Effector memory CD8-positive, alpha-beta T cell (primary cell): ENCODE measurements at regions not wholly inside any gene's neighbourhood (a gene's known extent, or its start where the extent isn't known, plus 50 kb on each side); places are given as distances from the start of the nearest gene placed in this dataset.

Experiments used
- ATAC-seq: fragments of 150-1000 bp; cut with Tn5 transposase; replicated peaks from 2 replicates; pipeline ENCODE4 v1.10.0; 2021; ENCODE audit warnings: mild to moderate bottlenecking, moderate library complexity
- DNase-seq, 3 experiments: peaks; one replicate each; pipeline ENCODE4 v3.0.0; 2021
- H3K27ac Mint-ChIP-seq, 2 donors: one replicate each; pipeline ENCODE4 v1.8.0; 2022; ENCODE audit warnings: mild to moderate bottlenecking in 2 of 2, mixed read lengths in 2 of 2, moderate library complexity in 2 of 2
- H3K27me3 Mint-ChIP-seq, 2 donors: one replicate each; pipeline ENCODE4 v1.8.0; 2022; ENCODE audit warnings: mixed read lengths in 2 of 2
- H3K36me3 Mint-ChIP-seq: one replicate; pipeline ENCODE4 v1.8.0; 2022; ENCODE audit warnings: mild to moderate bottlenecking, moderate library complexity, mixed read lengths; ENCODE audit not compliant: insufficient read depth
- H3K4me1 Mint-ChIP-seq, 2 donors: one replicate each; pipeline ENCODE4 v1.8.0; 2022; ENCODE audit warnings: low read depth in 2 of 2, mixed read lengths in 2 of 2
- H3K4me3 Mint-ChIP-seq, 2 donors: one replicate each; pipeline ENCODE4 v1.8.0; 2022; ENCODE audit warnings: mild to moderate bottlenecking in 2 of 2, mixed read lengths in 2 of 2, moderate library complexity in 2 of 2
- H3K9me3 Mint-ChIP-seq, 2 donors: one replicate each; pipeline ENCODE4 v1.8.0; 2022; ENCODE audit warnings: mixed read lengths in 2 of 2

- Mint-ChIP-seq H3K27me3 (peaks cover 5 to 19% of the 10 kb centered on the region in 2 donors), H3K27ac (no peak overlapping the region), H3K4me1 (no peaks in the 10 kb centered on the region), H3K36me3 (peaks cover 2% of the 10 kb centered on the region), H3K9me3 (no peaks in the 10 kb centered on the region), H3K4me3 (no peak overlapping the region)
- ATAC-seq (no peak), DNase-seq (no peak)
These were observed 143.3 kb downstream of the FTCDNL1 start for GRCh38 chr2:199707593-199708185.

GRCh38 chr2:199705538-199705937 is 145.5 kb downstream of the FTCDNL1 start:
- Mint-ChIP-seq H3K4me1 (no peaks in the 10 kb centered on the region), H3K9me3 (no peaks in the 10 kb centered on the region), H3K27ac (no peak overlapping the region), H3K36me3 (peaks cover 2% of the 10 kb centered on the region), H3K4me3 (no peak overlapping the region), H3K27me3 (peaks cover 0 to 13% of the 10 kb centered on the region in 2 donors)
- DNase-seq: no peak
- no peak for ATAC-seq

DNA sequence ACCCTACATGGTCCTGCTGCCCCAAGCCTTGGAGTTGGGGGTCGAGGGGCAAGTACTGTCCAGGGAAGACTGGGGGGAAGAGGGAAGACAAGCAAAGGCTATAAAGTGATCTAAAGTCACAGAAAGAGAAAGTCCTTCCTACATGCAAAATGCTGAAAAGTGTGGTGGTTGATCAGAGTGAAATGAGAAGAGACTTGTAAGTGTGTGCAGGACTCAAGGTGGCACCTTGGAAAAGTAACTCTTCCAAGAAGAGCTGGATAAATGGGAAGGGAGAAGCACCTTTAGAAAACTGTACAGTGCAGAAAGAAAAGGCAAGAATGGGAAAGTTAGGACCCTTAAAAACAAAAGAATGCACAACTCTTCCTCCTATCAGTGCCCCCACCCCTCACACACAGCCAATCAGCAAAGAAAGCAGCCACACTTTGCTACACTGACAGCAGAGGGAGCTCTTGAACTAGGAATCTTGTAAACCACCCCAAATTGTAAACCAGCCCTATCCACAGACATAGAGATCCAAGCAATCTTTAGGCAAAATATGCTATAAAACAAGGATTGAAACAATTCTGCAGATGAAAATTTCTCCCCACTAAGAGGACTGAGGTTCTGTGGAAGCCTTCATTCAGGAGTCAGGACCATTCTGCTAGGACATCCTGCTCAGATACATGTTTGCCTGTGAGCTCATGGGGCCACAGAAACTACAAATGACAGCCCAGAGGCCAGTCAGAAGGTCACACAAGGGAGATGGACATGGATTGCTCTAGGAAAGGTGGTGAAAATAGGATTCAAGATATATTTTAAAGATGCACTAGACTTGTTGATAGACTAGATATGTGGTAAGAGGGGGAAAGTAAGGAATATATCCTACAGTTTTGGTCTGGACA is 146.4 kb downstream of the FTCDNL1 start:
- H3K4me1 Mint-ChIP-seq: no peaks in the 10 kb centered on the region
- DNase-seq (peak in 2 of 3 experiments; percentile 2 to 4), ATAC-seq (no peak)
- no peaks in the 10 kb centered on the region for H3K9me3 Mint-ChIP-seq
- no peak overlapping the region for H3K27ac Mint-ChIP-seq
- peaks cover 2% of the 10 kb centered on the region for H3K36me3 Mint-ChIP-seq
- H3K4me3 Mint-ChIP-seq: no peak overlapping the region
- peaks cover 0 to 7% of the 10 kb centered on the region in 2 donors for H3K27me3 Mint-ChIP-seq

DNA sequence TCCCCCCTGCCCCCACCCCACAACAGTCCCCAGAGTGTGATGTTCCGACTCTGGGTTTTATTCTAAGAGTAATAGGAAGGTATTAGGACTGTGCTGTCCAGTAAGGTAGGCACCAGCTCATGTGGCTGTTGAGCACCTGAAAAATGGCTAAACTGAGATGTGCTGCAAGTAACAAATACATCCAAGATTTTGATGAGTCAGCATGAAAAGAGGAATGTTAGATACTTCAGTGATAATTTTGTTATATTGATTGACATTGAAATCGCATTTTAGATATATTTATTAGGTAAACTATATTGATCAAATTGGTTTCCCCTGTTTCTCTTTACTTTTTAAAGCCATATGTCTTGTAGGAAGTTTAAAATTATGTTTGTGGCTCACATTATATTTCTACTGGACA is 147.8 kb downstream of the FTCDNL1 start:
- no peaks in the 10 kb centered on the region for H3K9me3 Mint-ChIP-seq
- DNase-seq: no peak
- H3K36me3 Mint-ChIP-seq: peaks cover 2% of the 10 kb centered on the region
- no peak for ATAC-seq
- no peak overlapping the region for H3K27ac Mint-ChIP-seq
- no peaks in the 10 kb centered on the region for H3K27me3 Mint-ChIP-seq
- no peaks in the 10 kb centered on the region for H3K4me1 Mint-ChIP-seq
- no peak overlapping the region for H3K4me3 Mint-ChIP-seq

DNA sequence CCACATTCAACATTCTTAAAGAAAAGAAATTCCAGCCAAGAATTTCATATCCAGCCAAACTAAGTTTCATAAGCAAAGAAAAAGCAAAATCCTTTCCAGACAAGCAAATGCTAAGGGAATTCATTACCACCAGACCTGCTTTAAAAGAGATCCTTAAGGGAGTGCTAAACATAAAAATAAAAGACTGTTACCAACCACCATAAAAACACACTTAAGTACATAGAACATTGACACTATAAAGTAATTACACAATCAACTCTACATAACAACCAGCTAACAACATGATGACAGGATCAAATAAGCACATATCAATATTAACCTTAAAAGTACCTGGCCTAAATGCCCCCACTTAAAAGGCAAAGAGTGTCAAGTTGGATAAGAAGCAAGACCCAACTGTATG is 153.5 kb downstream of the FTCDNL1 start:
- no peak for ATAC-seq
- no peak overlapping the region for H3K27ac Mint-ChIP-seq
- H3K4me3 Mint-ChIP-seq: no peak overlapping the region
- no peak for DNase-seq
- no peaks in the 10 kb centered on the region for H3K9me3 Mint-ChIP-seq
- H3K4me1 Mint-ChIP-seq: no peaks in the 10 kb centered on the region
- peaks cover 22 to 26% of the 10 kb centered on the region in 2 donors for H3K27me3 Mint-ChIP-seq
- H3K36me3 Mint-ChIP-seq: no peaks in the 10 kb centered on the region

DNA sequence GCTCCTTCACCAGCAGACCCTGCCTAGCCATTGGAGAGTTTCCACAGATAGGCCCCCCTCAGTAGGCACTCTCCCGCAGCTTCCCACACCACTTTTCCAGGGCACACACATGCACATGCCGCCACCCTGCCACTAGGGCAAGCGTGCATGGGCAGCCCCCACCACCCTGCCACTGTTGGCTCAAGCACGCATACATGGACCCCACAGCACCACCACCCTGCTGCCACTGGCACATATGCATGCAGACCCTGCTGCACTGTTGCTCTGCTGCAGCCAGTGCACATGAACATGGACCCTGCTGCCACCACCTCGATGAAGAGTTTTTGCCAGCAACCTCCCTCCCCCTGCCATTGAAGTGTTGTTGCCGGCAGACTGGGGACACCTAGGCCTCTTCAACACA is 154.9 kb downstream of the FTCDNL1 start:
- Mint-ChIP-seq H3K36me3 (no peaks in the 10 kb centered on the region), H3K4me1 (no peaks in the 10 kb centered on the region), H3K27me3 (peaks cover 22 to 26% of the 10 kb centered on the region in 2 donors), H3K27ac (no peak overlapping the region), H3K4me3 (no peak overlapping the region), H3K9me3 (no peaks in the 10 kb centered on the region)
- no peak for DNase-seq
- no peak for ATAC-seq

DNA sequence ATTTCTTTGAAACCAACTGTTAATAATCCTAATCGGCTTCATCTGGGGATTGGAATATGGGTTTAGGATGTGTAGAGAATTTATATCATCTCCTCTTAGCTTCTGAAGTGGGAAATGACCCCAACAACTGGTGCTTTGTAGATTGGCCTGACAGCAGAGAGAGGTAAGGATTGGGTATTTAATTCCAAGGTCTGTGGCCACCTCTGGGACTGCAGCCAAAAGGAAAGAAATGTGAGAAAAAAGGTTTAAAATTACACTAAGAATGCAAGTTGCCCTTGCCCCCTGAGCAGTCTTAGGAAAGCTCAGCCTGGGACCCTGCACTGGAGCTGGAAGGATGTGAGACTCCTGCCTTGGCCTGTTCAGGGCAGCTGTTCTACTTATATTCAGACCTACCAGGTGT is 157.1 kb downstream of the FTCDNL1 start:
- H3K27ac Mint-ChIP-seq: no peak overlapping the region
- peaks cover 22 to 26% of the 10 kb centered on the region in 2 donors for H3K27me3 Mint-ChIP-seq
- no peak overlapping the region for H3K4me3 Mint-ChIP-seq
- no peak for DNase-seq
- H3K36me3 Mint-ChIP-seq: no peaks in the 10 kb centered on the region
- ATAC-seq: no peak
- no peaks in the 10 kb centered on the region for H3K9me3 Mint-ChIP-seq
- no peaks in the 10 kb centered on the region for H3K4me1 Mint-ChIP-seq

GRCh38 chr2:199692489-199692888 is 158.5 kb downstream of the FTCDNL1 start:
- H3K4me3 Mint-ChIP-seq: no peak overlapping the region
- peaks cover 17 to 19% of the 10 kb centered on the region in 2 donors for H3K27me3 Mint-ChIP-seq
- no peaks in the 10 kb centered on the region for H3K4me1 Mint-ChIP-seq
- H3K27ac Mint-ChIP-seq: no peak overlapping the region
- DNase-seq (no peak), ATAC-seq (no peak)
- H3K9me3 Mint-ChIP-seq: no peaks in the 10 kb centered on the region
- no peaks in the 10 kb centered on the region for H3K36me3 Mint-ChIP-seq

GRCh38 chr2:199690225-199690624 is 160.8 kb downstream of the FTCDNL1 start:
- H3K4me1 Mint-ChIP-seq: no peaks in the 10 kb centered on the region
- H3K27me3 Mint-ChIP-seq: peaks cover 0 to 5% of the 10 kb centered on the region in 2 donors
- no peak overlapping the region for H3K4me3 Mint-ChIP-seq
- DNase-seq (no peak), ATAC-seq (no peak)
- H3K9me3 Mint-ChIP-seq: no peaks in the 10 kb centered on the region
- no peaks in the 10 kb centered on the region for H3K36me3 Mint-ChIP-seq
- no peak overlapping the region for H3K27ac Mint-ChIP-seq

- H3K4me3 Mint-ChIP-seq: no peak overlapping the region
- H3K27me3 Mint-ChIP-seq: peaks cover 14% of the 10 kb centered on the region in 2 donors
- H3K9me3 Mint-ChIP-seq: no peaks in the 10 kb centered on the region
- H3K27ac Mint-ChIP-seq: no peak overlapping the region
- DNase-seq (no peak), ATAC-seq (no peak)
- H3K4me1 Mint-ChIP-seq: no peaks in the 10 kb centered on the region
- no peaks in the 10 kb centered on the region for H3K36me3 Mint-ChIP-seq
These were observed 165.3 kb downstream of the FTCDNL1 start for GRCh38 chr2:199685669-199686068.

- Mint-ChIP-seq H3K4me1 (no peaks in the 10 kb centered on the region), H3K9me3 (no peaks in the 10 kb centered on the region), H3K4me3 (no peak overlapping the region), H3K36me3 (no peaks in the 10 kb centered on the region), H3K27me3 (peaks cover 22 to 23% of the 10 kb centered on the region in 2 donors), H3K27ac (no peak overlapping the region)
- DNase-seq (no peak), ATAC-seq (no peak)
These were observed 166.2 kb downstream of the FTCDNL1 start for GRCh38 chr2:199684832-199685231.

GRCh38 chr2:199684168-199684567 is 166.8 kb downstream of the FTCDNL1 start:
- no peaks in the 10 kb centered on the region for H3K4me1 Mint-ChIP-seq

GRCh38 chr2:199682001-199682400 is 169.0 kb downstream of the FTCDNL1 start:
- Mint-ChIP-seq H3K27me3 (peaks cover 30 to 32% of the 10 kb centered on the region in 2 donors), H3K4me3 (no peak overlapping the region), H3K36me3 (no peaks in the 10 kb centered on the region), H3K9me3 (no peaks in the 10 kb centered on the region), H3K27ac (no peak overlapping the region), H3K4me1 (no peaks in the 10 kb centered on the region)
- DNase-seq (no peak), ATAC-seq (no peak)

More at GRCh38 chr2:199684168-199684567, 166.8 kb downstream of the FTCDNL1 start:
- no peak for DNase-seq
- ATAC-seq: no peak
- H3K9me3 Mint-ChIP-seq: no peaks in the 10 kb centered on the region
- no peak overlapping the region for H3K27ac Mint-ChIP-seq
- no peak overlapping the region for H3K4me3 Mint-ChIP-seq
- H3K36me3 Mint-ChIP-seq: no peaks in the 10 kb centered on the region
- H3K27me3 Mint-ChIP-seq: peaks cover 26 to 29% of the 10 kb centered on the region in 2 donors

DNA sequence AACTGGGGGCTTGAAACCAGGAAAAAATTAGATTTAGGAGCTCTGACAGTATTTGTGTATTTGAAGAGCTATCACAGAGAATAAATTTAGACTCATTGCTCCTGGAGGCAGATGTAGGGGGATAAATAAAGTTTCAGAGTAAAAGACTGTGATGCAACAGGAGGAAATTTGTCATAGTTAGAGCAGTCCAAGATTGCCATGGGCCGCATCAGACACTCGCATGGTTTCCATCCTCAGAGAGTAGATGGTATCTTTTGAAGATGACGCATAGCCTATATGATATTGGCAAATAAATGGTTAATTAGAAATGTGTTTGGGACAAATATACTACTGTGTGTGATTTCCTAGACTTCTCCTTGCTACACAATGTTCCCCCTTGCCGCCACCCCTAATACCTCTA is 170.5 kb downstream of the FTCDNL1 start:
- H3K4me1 Mint-ChIP-seq: no peaks in the 10 kb centered on the region
- H3K4me3 Mint-ChIP-seq: no peak overlapping the region
- H3K36me3 Mint-ChIP-seq: no peaks in the 10 kb centered on the region
- DNase-seq (no peak), ATAC-seq (no peak)
- H3K9me3 Mint-ChIP-seq: no peaks in the 10 kb centered on the region
- no peak overlapping the region for H3K27ac Mint-ChIP-seq
- H3K27me3 Mint-ChIP-seq: peaks cover 30 to 32% of the 10 kb centered on the region in 2 donors
